ENCODE measurements at regions not wholly inside any gene's neighbourhood (a gene's known extent, or its start where the extent isn't known, plus 50 kb on each side); places are given as distances from the start of the nearest gene placed in this dataset.
A peak's percentile ranks its signal among the peaks of the same experiment; 100 is the strongest.

DNA sequence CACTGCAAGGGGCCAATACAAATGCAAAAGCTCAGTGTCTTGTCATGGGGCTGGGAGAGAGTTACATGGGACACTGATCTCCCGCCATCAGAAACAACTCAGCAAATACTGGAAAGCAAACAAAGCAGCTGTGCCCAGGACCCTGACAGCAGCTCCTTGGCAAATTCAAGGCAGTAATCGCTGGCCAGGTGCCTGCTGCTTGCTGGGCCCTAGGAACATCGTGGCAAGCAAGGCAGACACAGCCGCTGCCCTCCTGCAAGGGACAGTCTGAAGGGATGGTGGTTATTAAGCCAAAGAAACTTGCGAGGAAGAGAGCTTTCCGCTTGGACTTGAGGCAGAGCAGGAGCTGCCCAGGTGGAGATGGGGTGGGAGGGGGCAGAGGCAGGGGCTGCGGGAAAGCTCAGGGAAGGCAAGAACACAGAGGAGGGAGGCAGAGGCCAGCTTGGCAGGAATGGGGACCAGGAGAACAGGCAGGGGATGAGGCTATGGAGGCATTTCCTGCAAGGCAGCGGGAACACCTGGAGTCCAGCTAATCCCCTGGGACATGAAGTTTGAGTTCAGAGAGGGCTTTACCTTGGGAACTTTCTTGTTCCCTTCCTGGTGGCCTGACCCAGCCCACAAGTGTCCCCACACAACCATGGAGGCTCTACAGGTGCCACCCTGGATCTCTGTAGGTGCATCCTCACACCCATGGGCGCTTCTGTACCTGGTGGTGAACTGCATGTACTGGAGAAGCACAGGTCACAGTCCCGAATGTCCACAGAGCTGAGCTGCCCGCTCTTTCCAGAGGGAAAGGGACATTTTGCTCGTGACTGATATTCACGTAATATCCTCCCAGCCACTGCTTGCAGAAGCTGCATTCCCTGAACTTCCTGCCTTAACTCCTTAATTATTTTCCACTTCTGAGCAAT is 78.7 kb upstream of the ATP2B2 start:
- no peak for DNase-seq (ENCODE audit: low read depth, low spot score)

DNA sequence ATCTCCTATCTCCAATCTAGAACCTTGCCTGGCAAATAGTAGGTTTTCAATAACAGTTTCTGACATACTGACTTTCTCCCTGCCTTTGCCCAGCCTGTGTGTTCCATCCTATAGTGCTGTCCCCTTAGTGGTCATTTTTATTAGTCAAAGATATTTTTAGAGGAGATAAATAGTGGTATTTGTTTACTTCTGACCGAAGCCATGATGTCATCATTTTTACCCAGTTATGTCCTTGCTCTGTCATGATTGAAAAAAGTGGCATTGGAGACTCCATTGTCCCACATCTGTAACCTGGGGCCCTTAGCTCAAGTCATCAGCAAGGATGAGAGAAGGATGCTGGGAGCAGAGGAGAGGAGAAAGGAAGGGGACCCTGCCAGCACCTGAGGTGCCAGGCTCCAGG is 80.6 kb upstream of the ATP2B2 start:
- DNase-seq (ENCODE audit: low read depth, low spot score): no peak

DNA sequence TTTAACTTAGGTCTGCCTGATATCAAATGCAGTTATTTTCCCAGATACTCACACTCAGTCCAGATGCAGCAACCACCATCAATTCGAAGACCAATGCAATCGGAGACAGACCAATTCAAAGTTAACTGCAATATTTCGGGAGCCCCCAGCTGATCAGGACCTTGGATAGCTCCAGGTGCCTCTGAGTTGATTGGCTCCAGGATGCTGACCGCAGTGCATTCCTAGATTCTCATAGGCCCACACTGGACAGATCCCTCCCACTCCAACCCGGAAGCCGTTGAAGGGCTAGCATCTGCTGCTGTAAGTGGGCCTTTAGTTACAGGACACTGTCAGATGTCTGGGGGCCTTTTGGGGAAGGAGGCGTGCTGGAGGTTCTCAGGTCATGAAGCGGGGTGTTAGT is 89.5 kb upstream of the ATP2B2 start:
- peak; percentile 74 for DNase-seq (ENCODE audit: low read depth, low spot score)

DNA sequence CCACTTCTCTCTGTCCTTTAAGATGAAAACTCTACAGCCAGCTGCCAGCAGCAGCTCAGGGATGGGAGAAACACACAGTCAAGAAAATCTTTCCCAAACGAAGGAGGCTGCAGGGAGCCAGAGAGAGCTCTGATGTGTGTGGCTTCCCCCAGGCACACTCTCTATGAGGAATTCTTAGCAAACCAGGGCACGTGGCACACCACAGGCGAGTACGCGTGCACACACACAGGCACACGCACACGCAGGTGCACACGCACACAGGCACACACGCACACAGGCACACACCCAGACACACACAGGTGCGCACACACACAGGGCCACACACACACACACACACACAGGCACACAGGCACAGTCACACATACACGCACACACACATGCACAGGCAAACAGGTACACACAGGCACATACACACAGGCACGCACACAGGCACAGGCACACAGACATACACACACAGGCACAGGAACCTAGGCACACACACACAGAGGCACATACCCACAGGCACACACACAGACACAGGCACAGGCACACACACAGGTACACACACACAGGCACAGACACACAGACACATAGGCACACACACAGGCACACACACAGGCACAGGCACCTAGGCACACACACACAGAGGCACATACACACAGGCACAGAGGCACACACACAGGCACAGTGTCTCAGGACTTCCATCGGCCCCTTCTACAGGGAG is 91.5 kb upstream of the ATP2B2 start:
- no peak for DNase-seq (ENCODE audit: low read depth, low spot score)

DNA sequence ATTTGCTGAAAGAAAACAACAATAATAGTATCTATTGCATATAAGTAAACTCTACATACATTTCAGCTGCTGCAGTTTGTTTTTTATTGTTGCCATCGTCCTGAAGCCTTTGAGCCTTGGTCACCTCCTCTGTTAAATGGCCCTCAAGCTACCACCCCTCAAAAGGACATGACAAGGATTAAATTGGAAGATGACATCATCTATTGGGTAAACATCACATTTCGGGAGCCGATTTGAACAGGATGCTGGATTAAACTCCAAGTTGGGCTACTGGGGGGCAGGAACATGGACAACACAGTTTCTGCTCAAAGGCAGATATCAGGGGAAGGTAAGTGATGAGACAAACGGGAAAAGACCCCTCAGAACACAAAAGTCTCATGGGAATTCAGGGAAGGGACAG is 92.3 kb upstream of the ATP2B2 start:
- no peak for DNase-seq (ENCODE audit: low read depth, low spot score)

DNA sequence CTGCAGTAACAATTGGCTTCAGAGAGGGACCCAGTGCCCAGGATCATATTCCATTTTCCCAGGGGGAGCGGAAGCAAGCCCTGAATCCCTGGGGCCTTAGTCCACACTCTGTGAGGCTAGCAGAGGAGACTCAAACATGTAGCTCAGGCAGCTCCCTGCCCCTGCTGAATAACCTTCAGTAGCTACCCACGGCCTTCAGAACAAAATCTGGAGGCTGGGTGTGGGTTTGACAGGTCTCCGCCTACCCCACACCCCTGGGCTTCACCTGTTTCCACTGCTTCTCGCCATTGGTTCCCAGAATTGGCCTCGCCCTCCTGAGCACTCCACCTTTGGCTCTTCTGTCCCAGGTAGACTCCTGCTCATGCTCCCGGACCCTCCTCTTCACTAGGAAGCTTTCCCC is 93.6 kb upstream of the ATP2B2 start:
- DNase-seq (ENCODE audit: low read depth, low spot score): no peak

DNA sequence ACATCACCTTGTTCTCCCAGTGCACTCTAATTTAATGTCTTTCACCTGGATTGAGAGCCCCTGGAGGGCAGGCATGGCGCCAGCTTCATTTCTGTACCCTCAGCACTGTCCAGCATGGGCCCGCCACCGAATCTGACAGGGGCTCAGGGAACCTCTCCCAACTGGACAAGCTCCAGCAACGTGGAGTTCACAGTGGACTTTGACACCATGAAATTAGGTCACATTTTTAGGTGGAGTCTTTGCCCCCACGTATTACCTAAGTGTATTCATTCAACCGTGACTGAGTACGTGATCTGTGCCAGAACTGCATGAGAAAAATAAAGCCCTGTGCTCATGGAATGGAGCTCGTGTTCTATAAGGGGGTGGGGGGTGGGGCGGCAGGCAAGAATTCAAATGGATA is 94.1 kb upstream of the ATP2B2 start:
- no peak for DNase-seq (ENCODE audit: low read depth, low spot score)

DNA sequence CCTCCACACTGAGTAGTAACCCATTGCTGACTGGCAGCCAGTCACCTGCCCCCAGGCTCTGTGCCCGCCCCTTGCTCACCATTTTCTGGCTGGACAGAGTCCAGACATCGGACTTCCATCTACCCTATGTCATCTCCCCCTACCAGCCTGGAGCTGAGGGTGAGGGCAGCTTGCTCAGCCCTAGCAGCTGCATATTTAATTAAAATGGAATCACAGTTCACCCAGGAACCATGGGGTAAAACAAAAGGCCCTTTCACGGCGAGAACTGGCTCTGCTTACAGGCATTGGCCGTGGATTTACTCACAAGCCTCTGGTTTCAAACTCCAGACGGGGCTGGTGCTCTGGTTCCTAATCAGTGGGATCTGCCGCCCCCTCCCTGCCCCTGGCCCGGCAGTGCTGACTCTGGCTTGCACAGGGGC is 94.9 kb upstream of the ATP2B2 start:
- no peak for DNase-seq (ENCODE audit: low read depth, low spot score)

DNA sequence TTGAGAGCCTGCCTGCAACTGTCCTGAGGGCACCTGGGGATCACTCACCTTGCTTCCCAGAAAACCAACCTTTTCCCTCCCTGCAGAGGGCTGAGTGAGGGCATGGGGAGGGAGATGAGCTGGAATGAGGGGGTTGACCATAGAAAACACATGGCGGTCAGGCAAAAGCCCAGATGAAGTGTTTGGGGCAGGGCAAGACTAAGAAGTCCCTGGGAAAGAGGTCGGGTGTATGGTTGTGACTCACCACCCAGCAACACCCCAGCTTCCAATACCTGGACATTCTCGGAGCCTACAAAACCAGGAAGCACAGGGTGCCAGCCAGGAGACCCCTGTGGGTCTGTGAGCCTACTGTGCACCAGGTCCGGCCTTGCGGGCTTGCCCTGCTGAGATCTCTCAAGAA is 95.3 kb upstream of the ATP2B2 start:
- no peak for DNase-seq (ENCODE audit: low read depth, low spot score)

DNA sequence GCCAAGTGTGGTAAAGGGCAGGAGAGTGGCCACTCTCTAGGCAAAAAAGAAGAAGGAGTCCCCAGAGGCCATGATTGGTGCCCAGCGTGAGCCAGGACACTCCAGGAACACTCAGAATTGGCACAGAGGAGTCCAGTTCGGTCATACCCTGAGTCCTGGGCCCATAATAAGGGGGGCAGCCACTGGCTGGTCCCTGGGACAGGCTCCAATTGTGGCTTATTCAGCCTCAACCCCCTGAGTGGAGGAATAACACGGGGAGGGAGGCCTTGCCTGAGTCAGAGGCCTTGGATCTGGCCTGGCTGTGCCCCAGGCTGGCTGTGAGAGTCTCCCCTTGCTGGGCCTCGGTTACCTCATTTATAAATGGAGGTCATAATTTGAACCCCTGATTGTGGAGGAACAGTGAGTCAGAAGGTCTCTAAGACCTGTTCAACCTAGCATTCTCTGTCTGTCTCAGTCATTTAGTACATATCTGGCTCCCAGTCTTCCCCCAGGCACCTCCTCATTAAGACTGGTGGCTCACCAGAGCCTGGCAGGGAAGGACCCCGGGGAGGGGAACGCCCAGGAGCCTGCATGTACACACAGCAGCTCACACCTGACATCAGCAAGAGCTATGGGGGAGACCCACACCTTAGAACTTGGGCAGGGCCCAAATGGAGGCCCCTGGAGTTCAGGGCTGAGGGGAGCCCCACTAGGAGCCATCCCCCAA is 95.9 kb upstream of the ATP2B2 start:
- DNase-seq (ENCODE audit: low read depth, low spot score): no peak

DNA sequence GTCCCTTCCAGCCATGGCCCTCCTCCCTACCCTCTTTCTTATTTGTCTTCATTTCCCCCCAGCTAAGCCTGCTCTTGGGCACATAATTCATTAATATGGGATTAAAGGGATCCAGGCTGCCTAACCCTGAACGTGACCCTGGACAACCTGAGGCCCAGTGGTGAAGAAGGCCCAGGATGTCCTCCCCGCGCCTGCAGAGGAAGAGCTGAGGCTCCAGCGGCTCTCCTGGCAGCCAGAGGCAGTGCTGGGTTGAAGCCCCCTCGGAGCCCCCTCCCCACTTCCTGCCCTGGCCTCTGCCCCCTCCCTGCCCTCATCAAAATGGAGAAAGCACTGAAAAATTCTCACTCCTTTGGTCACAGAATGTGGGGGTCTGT is 96.5 kb upstream of the ATP2B2 start:
- no peak for DNase-seq (ENCODE audit: low read depth, low spot score)

DNA sequence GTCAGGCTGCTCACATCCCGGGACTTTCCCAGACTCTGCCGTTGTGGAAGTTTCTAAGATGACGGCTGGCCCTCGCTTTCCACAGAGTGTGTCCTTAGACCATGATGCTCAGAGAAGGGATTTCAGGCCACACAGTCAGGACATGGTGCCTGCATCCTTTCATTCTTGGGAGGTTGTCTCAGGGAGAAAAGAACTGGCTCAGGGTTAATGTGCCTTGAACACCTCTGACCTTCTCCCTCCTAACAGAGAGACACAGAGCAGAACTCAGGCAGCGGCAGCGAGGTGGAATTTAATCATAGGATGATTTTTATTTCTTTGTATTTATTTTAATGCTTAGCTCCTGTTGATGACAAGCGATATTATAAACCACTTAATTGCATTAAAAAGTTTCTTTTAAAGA is 96.9 kb upstream of the ATP2B2 start:
- DNase-seq (ENCODE audit: low read depth, low spot score): no peak

DNA sequence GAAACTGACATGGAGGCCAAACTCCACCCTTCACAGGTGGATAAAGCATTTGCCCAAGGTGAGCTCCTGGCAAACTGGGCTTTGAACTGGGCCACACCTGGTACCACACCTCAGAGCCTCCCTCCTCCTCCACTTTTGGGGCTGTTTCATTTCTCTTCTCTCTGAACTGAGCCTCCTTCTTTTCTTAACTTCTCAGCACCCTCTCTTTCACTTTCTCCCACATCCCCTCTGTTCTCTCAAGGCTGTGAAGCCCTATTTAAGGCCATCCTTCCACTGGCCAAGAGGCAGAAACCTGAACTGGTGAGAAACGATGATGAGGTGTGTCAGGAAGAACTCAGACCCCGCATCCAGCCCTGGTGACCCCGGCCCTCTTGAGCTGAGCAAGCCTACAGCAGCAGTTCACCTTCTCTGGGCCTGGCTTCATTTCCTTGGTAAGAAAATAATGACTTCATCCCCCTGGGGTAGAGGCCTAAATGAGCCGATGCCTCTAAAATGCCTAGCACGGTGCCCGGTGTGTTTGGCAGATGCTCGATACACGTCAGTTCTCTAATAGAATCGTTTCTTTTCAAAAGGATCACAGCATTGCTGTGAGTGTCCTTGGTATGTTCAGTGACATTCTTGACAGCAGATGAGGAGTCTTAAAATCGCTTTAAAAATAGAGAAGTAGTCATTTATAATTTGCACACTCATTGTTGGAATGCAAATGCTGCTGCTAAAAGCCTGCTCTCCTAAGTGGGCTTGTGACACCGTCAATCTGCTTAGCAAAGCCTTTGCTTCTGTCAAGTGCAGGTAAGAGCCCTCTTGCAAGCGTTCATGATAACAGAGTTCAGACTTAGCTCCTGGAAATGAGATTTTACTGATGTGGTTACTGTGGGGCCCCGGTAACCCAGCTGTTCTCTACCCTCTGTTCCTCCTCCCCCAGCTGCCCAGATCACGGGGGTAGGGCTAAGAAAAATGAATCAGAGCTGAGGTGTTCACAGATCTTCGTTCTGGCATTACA is 97.7 kb upstream of the ATP2B2 start:
- no peak for DNase-seq (ENCODE audit: low read depth, low spot score)

DNA sequence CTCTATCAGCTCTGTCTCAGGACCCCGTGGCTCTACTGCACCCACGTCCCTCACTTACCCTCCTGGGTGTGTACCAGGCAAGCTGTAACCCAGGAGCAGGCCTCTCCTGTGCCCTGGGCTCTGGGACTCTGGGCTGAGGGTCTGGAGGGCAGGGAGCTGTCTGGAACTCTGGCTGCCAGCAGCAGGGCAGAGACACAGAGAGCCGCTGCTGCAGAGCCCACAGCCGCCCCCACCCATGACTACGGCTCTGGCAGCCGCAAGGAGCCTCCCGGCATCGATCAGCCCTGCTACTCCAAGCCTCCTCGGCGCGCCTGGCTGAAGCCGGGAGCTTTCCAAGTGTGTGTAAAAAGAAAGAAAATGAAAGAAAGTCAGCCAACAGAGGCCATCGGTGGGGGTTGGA is 103.7 kb upstream of the ATP2B2 start:
- no peak for DNase-seq (ENCODE audit: low read depth, low spot score)

DNA sequence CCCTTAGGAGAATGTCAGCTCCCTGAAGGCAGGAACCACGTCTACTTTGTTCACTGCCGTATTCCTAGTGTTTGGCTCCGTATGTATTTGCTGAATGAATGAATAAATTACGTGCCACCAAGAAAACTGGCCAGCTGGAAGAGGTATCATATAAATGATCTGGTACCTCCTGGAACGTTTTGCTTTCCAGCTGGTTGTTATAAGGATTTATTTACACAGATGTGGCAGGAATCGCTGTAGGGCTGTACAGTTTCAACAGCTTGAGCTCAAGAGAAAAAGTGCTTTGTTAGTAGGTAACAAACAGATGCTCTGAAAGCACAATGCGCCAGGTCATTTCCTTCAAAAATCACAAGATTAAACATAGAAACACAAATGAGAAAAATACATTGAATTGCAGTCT is 108.8 kb upstream of the ATP2B2 start:
- DNase-seq (ENCODE audit: low read depth, low spot score): no peak

DNA sequence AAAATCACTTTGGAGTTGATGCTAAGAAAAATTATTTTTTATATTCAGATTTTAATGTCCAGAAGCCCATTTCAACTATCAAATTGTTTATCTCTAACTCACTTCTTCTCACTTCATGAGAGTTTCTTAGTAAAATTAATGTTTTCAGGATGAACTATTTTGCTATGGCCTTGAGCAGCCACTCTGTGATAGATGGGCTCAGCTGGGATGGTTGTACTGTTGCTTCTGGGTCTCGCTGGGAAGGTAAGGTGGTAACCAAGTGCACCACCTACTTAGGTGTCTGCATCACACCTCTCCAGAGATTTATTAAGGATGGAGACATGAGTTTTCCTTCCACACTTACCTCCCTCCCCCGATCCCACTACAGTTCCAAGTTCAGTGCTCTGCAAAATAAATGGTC is 110.3 kb upstream of the ATP2B2 start:
- DNase-seq (ENCODE audit: low read depth, low spot score): no peak

DNA sequence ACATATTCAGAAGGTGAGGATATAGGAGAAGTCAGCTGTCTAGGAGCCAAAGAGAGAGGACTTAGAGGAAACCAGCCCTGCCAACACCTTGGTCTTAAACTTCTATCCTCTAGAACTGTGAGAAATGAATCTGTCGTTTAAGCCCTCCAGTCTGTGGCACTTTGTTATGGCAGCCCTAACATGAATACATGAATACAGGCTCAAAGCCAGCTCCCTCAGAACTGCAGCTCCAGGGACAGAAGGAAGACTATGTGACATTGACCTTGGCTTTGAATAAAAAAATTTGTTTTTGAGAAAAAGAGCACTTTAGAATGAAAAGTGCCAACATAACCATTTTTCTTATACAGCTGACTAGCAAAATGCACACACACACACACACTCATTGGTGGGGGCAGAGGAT is 110.9 kb upstream of the ATP2B2 start:
- no peak for DNase-seq (ENCODE audit: low read depth, low spot score)

DNA sequence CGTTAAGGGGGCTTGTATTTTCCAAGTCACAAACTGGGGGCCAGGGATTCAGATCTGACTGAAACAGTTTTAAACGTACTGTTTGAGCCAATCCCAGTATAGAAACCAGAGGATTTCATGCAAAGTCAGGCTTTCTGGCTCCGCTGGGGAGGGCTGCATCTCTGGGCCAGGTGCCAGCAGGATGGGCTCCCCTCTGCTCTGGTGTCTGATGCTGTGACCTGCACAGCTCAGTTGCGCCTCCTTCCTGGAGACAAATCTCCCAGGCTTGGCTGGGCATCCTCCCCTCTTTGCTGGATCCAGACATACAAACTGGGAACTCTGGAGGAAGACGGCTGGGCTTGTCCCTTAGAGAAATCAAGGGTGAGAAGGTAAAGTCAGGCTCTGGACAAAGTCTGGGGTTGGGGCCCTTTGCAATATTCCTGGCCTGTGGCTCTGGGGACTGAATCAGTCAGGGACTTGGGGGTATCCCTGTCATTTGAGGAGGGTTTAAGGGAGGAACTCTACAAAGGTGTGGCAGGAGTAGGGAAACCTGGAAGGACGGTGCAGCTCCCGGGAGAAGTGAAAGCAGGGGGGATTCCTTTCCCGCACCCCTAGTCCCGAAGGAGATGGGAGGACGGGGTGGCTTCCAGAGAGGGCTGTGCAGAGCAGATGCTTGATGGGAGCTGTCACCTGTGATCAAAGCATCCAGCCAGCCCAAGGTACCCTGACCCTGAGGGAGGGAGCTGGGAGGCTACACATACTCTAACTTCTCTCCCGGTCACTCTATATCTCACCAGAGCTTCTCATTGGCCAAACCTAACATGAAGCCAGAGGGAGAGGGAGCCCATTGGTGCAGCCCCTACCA is 114.8 kb upstream of the ATP2B2 start:
- no peak for DNase-seq (ENCODE audit: low read depth, low spot score)

DNA sequence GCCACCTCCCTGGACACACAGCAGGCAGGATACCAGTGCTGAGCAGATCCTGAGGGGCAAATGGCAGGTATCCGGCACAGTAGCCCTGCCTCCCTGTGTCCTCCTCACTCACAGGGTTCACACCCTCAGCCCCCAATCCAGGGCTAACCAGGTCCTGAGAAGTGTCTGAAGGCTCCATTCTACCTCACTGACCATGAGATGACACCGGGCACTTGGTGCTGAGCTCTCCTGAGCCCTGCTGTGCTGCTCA is 115.4 kb upstream of the ATP2B2 start:
- DNase-seq (ENCODE audit: low read depth, low spot score): no peak

DNA sequence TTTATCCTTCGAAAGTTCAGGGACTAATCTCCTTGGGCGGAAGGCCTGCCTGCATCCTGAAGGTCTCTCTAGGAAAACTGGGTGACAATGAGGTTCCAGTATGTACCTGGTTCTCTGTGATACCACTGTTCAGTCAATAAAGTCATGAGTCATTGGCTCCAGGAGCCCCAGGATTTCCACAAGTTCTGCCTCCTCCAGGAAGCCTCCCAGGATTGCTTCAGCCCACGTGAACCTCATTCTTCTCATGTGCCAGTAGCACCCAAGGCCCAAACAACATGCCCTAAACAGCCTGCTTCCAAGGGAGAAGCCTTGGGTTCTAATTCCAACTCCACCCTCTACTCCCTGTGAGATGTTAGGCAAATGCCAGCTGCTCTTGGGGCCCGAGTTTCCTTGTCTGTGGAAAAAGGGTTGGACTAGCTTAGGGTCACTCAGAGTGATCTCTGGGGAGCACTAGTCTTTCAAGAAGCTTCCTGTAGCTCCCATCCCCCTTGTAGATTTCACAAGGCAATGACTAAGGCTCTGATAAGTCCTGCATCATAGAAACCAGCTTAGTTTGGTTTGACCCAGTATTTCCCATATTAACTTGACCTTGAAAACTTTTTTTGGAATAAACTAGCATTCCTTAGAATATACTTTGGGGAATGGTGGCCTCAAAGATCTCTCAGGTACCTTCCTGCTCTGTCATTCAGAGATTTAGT is 118.3 kb upstream of the ATP2B2 start:
- DNase-seq (ENCODE audit: low read depth, low spot score): no peak
